ENCODE measurements at regions not wholly inside any gene's neighbourhood (a gene's known extent, or its start where the extent isn't known, plus 50 kb on each side); places are given as distances from the start of the nearest gene placed in this dataset.

- Mint-ChIP-seq H3K27ac (no peak overlapping the region), H3K4me1 (ENCODE audit: unreplicated experiment) (peaks cover 58% of the 10 kb centered on the region), H3K4me3 (no peak overlapping the region), H3K27me3 (peaks cover 3% of the 10 kb centered on the region), H3K36me3 (no peaks in the 10 kb centered on the region), H3K9me3 (no peaks in the 10 kb centered on the region)
- TF ChIP-seq CTCF (conservative IDR thresholded peaks at IDR 0.05), result no peak
- DNase-seq (ENCODE audit: extremely low spot score, unreplicated experiment), result no peak
These were observed 132.7 kb upstream of the MYCN start for GRCh38 chr2:15807418-15808203.

DNA sequence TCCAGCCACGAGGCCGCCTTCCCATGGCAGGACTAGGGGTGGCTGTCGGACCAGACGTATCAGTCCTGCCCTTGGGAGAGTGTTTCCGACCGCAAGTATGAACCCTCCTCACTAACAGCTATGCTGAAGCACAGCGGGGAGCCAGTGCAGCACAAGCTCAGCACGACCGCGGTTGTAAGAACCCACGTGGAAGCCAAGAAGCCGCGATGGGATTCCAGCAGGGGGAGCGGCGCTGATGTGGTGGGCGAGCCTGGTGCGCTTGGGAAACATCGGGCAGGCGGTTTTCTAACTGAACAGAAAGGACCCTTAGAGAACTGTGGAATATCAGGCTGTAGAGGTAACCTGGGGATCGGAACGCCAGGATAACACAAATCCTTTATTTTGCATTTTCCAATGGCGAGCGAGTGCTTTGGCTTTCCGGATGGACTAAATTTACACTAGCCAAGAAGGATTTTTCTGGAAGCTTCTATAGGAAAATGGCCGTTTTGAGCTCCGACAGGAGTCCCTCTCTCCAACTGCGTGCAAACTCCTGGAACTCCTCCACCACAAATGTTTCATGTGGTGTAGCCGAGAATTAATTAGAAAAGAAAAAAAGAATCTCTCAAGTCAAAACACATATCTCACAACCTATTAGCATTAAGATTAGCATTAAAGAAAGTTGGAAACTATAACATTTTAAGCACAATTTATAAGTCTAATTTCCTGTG, 132.0 kb upstream of the MYCN start:
- H3K9me3 Mint-ChIP-seq, result no peaks in the 10 kb centered on the region
- peaks cover 3% of the 10 kb centered on the region for H3K27me3 Mint-ChIP-seq
- peaks cover 55% of the 10 kb centered on the region for H3K4me1 Mint-ChIP-seq (ENCODE audit: unreplicated experiment)
- no peaks in the 10 kb centered on the region for H3K36me3 Mint-ChIP-seq
- peak overlapping the region; percentile 64 for H3K27ac Mint-ChIP-seq
- TF ChIP-seq CTCF (conservative IDR thresholded peaks at IDR 0.05), result no peak
- H3K4me3 Mint-ChIP-seq, result no peak overlapping the region
- DNase-seq (ENCODE audit: extremely low spot score, unreplicated experiment), result no peak

DNA sequence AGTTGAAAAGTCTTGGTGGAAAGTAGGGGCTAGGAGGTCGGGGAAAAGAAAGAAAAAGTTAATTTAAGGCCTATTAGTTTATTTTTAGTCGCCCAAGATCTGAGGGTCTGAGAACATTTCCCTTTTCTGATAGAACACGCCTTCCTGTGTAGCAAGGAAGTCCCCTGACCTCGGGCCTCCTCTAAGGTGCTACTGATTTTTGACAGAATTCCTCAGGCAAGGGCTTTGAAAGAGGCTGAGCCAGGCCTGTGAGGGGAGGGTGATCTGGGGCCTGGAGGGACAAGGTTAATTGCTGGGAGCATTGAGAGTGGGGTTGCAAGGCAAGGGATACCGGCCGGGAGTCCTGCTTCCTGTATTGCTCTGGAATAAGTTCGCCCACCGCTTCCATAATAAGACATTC, 131.4 kb upstream of the MYCN start:
- peaks cover 51% of the 10 kb centered on the region for H3K4me1 Mint-ChIP-seq (ENCODE audit: unreplicated experiment)
- no peak for TF ChIP-seq CTCF (conservative IDR thresholded peaks at IDR 0.05)
- no peaks in the 10 kb centered on the region for H3K36me3 Mint-ChIP-seq
- H3K4me3 Mint-ChIP-seq, result peak overlapping the region; percentile 57
- peak overlapping the region; percentile 64 for H3K27ac Mint-ChIP-seq
- H3K9me3 Mint-ChIP-seq, result no peaks in the 10 kb centered on the region
- no peak for DNase-seq (ENCODE audit: extremely low spot score, unreplicated experiment)
- H3K27me3 Mint-ChIP-seq, result peaks cover 3% of the 10 kb centered on the region

DNA sequence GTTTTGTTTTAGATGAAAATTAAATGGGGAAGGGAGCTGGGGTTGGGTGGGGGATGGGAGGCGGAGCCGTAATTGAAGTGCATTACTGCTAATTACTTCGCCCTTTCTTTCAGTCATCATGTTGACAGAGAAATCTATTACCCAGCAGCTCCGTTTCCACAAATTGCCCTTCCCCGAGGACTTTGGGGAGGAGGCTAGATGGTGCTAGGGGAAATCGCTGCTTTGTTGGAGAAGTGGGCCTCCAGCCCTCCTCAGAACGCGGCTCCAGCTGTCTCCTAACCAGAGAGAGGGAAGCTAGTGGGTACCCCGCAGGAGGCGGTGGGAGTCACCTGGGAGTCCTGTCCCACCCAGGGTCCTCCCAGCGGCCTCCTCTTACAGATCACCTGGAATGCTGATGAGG, 130.9 kb upstream of the MYCN start:
- H3K36me3 Mint-ChIP-seq, result no peaks in the 10 kb centered on the region
- H3K27ac Mint-ChIP-seq, result peak overlapping the region; percentile 64
- H3K9me3 Mint-ChIP-seq, result no peaks in the 10 kb centered on the region
- TF ChIP-seq CTCF (conservative IDR thresholded peaks at IDR 0.05), result no peak
- peaks cover 51% of the 10 kb centered on the region for H3K4me1 Mint-ChIP-seq (ENCODE audit: unreplicated experiment)
- no peak for DNase-seq (ENCODE audit: extremely low spot score, unreplicated experiment)
- peak overlapping the region; percentile 57 for H3K4me3 Mint-ChIP-seq
- peaks cover 1% of the 10 kb centered on the region for H3K27me3 Mint-ChIP-seq

DNA sequence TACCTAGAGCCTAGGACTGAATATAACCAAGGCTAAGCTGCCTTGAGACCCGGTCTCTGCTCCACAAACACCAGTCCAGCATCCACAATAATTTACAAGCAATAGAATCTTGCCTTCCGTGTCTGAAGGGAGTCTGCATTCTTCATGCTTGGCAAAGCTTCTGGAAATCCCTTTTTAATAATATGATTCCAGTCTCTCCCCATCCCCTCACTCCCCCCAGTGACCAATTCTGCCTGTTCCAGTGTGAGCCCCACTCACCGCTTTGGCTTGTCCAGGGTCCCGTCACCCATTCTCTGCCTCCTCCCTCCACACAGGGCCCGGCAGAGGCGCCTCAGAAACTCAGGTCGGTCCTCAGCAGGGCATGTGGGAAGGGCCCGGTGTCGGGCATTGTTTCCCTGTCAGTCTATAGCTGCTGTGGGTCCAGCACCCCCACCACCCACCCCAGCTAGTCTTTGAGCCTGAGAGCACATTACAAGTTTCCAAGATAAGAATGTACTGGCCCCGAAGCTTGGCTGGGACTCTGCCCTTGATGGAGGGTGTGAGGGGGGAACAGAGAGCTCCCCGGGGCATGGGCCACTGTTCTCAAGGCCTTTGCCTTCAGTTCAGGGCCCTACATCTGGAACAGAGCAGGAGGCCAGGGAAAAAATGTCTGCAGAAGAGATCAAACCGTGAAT, 129.7 kb upstream of the MYCN start:
- H3K4me3 Mint-ChIP-seq, result no peak overlapping the region
- H3K36me3 Mint-ChIP-seq, result no peaks in the 10 kb centered on the region
- TF ChIP-seq CTCF (conservative IDR thresholded peaks at IDR 0.05), result no peak
- H3K27ac Mint-ChIP-seq, result no peak overlapping the region
- no peak for DNase-seq (ENCODE audit: extremely low spot score, unreplicated experiment)
- no peaks in the 10 kb centered on the region for H3K9me3 Mint-ChIP-seq
- peaks cover 60% of the 10 kb centered on the region for H3K4me1 Mint-ChIP-seq (ENCODE audit: unreplicated experiment)
- no peaks in the 10 kb centered on the region for H3K27me3 Mint-ChIP-seq

Data from type B pancreatic cell (in vitro differentiated cells).